WERI-Rb-1 (cell line): ENCODE measurements at regions not wholly inside any gene's neighbourhood (a gene's known extent, or its start where the extent isn't known, plus 50 kb on each side); places are given as distances from the start of the nearest gene placed in this dataset.

Experiments used
- DNase-seq: peaks from one replicate; pipeline ENCODE4 v3.0.0-alpha.2; 2020
- H3K27ac ChIP-seq: fragments of 250-450 bp; sonication (Bioruptor Pico); 2 replicates; pipeline ENCODE4 v1.5.1; 2020; ENCODE audit warnings: mild to moderate bottlenecking, moderate library complexity
- H3K27me3 ChIP-seq: fragments of 250-450 bp; sonication (Bioruptor Pico); 2 replicates; pipeline ENCODE4 v1.5.1; 2021; ENCODE audit warnings: mild to moderate bottlenecking, low read depth, moderate library complexity; ENCODE audit not compliant: insufficient read depth, severe bottlenecking
- H3K36me3 ChIP-seq: fragments of 250-450 bp; sonication (Bioruptor Pico); 2 replicates; pipeline ENCODE4 v1.5.1; 2020; ENCODE audit warnings: mild to moderate bottlenecking, moderate library complexity
- H3K4me3 ChIP-seq: 2 replicates; pipeline ENCODE4 v1.5.1; 2011; ENCODE audit warnings: low read depth, mild to moderate bottlenecking, control low read depth, low read length
- H3K9me3 ChIP-seq: fragments of 250-450 bp; sonication (Bioruptor Pico); 2 replicates; pipeline ENCODE4 v1.5.1; 2021; ENCODE audit warnings: mild to moderate bottlenecking, moderate library complexity; ENCODE audit not compliant: severe bottlenecking
- TF ChIP-seq, protein P1 (sequence below): IDR thresholded peaks from 2 replicates; pipeline ENCODE4 v1.5.1; 2011; ENCODE audit warnings: low read depth, mild to moderate bottlenecking, control low read depth, inconsistent platforms, low read length

DNA sequence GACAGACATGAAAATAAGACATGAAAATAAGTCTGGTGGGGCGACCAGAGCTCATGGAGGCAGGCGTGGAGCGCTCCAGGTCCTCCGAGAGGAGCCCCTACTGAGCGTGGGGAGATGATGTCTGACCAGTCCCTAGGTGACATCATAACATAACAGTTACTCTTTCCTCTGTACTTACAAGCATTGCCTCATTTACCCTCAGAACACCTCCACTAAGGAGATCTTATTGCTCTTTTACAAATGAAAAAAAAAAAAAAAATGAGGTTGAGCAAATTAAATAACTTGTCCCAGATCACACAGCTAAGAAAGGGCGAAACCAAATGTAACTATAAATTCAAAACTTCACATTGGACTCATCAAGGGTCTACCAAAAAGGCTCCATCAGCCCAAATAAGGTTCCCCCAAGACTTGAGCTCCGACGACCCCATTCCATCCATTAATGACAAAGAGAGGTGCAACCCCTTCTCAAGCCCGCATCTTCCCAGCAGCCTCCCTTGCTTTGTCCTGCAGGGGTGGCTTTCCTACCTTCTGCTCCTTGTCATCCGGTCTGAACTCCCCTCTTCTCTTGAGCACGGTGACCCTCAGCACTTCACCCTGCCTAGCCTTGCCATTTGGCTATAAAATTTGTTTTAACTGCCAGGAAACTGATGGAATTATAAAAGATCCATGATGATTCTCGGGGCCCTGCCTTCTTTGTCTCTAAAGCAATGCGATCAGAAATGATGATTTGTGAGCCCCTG lies 246.7 kb downstream of the DHX15 start:
- no peaks in the 10 kb centered on the region for H3K9me3 ChIP-seq
- no peak overlapping the region for H3K4me3 ChIP-seq
- TF ChIP-seq, protein P1, sequence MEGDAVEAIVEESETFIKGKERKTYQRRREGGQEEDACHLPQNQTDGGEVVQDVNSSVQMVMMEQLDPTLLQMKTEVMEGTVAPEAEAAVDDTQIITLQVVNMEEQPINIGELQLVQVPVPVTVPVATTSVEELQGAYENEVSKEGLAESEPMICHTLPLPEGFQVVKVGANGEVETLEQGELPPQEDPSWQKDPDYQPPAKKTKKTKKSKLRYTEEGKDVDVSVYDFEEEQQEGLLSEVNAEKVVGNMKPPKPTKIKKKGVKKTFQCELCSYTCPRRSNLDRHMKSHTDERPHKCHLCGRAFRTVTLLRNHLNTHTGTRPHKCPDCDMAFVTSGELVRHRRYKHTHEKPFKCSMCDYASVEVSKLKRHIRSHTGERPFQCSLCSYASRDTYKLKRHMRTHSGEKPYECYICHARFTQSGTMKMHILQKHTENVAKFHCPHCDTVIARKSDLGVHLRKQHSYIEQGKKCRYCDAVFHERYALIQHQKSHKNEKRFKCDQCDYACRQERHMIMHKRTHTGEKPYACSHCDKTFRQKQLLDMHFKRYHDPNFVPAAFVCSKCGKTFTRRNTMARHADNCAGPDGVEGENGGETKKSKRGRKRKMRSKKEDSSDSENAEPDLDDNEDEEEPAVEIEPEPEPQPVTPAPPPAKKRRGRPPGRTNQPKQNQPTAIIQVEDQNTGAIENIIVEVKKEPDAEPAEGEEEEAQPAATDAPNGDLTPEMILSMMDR = no peak
- no peak for DNase-seq
- H3K27me3 ChIP-seq = no peaks in the 10 kb centered on the region
- H3K36me3 ChIP-seq = no peaks in the 10 kb centered on the region
- no peak overlapping the region for H3K27ac ChIP-seq

DNA sequence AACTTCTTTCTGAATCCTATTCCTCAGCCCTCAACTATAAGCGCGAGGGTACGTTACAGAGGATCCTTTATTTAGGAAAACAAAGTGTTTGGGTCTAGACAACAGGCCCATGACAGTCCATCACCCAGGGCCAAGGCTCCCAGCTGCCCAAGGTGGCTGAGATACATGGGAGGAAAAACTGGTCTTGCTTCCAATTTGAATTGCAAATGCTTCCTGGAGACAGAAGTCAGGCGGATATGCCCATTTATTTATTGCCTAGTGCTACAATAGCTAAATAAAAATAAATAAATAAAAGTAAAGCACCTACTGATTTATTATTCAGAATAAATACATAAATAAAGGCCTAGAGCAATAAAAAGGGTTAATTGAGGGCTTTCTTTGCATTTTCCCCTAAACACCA lies 248.7 kb downstream of the DHX15 start:
- TF ChIP-seq, protein P1 = no peak

DNA sequence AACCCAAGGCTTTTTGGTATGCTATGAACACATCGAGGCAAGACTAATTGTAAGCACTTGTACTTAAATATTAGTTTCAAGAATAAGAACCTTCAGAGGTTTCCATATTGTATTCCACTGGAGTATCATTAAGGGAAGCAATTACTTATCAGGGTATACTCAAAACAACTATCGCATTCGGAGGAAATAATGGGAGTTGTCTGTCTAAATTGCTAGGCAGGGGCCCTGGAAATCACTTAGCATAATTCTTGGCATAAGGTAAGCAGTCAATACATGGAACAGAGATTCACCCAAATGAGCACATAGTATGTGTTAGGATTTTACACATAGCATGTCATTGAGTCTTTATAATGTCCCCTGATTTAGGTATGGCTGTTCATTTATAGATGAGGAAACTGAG lies 249.4 kb downstream of the DHX15 start:
- Histone ChIP-seq H3K36me3 (no peaks in the 10 kb centered on the region), H3K27me3 (no peaks in the 10 kb centered on the region), H3K4me3 (no peak overlapping the region), H3K9me3 (no peaks in the 10 kb centered on the region), H3K27ac (no peak overlapping the region)
- TF ChIP-seq, protein P1 = no peak
- no peak for DNase-seq

More for the DNA sequence above, 248.7 kb downstream of the DHX15 start:
- Histone ChIP-seq H3K36me3 (no peaks in the 10 kb centered on the region), H3K4me3 (no peak overlapping the region), H3K27ac (no peak overlapping the region), H3K27me3 (no peaks in the 10 kb centered on the region), H3K9me3 (no peaks in the 10 kb centered on the region)
- DNase-seq = no peak

DNA sequence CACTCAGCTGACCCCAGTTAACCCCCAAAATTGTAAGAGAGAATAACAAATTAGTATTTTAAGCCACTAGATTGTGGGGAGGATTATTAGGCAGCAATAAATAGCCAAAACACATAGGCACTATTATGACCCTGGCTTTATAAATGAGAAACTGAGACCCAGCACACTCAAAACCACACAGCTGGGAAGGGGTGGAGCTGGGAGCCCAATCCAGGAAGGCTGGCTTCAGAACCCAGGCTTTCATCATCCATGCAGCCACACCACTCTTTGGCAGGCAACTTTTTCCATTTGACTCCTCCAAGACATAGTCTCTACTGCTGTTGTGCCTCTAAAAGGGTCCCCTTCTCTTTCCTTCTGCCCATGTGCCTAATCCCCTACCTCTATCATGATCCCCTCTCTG lies 253.8 kb downstream of the DHX15 start:
- DNase-seq = no peak
- no peaks in the 10 kb centered on the region for H3K9me3 ChIP-seq
- H3K27ac ChIP-seq = no peak overlapping the region
- H3K4me3 ChIP-seq = no peak overlapping the region
- no peaks in the 10 kb centered on the region for H3K27me3 ChIP-seq
- TF ChIP-seq, protein P1 = no peak
- H3K36me3 ChIP-seq = no peaks in the 10 kb centered on the region

DNA sequence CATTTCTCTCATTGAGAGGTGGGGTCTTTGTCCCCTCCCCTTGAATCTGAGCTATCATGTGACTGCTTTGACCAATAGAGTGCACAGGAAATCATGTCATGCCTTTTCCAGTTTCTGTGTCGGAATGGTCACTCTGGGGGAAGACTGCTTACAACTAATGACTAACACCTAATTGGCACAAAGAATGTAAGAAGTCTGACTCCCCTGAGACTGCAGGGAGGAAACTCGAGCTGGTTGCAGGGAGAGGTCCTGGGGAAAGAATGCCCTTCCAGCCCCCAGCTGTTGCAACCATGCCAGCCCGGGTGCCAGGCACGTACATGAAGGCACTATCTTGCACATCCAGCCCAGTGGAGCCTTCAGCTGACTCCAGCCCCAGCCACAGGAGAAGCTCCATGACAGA lies 254.2 kb downstream of the DHX15 start:
- Histone ChIP-seq H3K9me3 (no peaks in the 10 kb centered on the region), H3K36me3 (no peaks in the 10 kb centered on the region), H3K4me3 (no peak overlapping the region), H3K27ac (no peak overlapping the region), H3K27me3 (no peaks in the 10 kb centered on the region)
- TF ChIP-seq, protein P1 = no peak
- no peak for DNase-seq

DNA sequence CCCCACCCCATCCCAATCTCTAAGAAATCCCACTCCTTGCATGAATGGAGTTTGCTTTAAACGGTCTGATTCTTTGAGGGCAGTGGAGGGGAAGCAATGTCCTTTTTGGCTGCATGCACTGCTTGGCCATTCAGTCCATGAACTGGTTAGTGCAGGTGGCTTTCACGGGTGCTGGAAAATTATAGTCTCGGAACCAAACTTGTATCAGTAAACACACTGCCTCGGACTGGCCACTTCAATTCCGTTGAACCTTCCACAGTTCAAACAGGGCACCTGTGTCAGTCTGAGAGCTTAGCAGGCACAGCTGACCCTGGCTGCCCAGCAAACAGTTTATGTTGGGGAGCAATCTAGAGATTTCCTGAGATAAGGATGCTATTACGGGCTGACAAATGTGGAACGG lies 255.6 kb downstream of the DHX15 start:
- DNase-seq = peak; percentile 8
- Histone ChIP-seq H3K27me3 (no peaks in the 10 kb centered on the region), H3K4me3 (no peak overlapping the region), H3K27ac (no peak overlapping the region), H3K36me3 (no peaks in the 10 kb centered on the region), H3K9me3 (no peaks in the 10 kb centered on the region)
- TF ChIP-seq, protein P1 = no peak
